Hematopoietic multipotent progenitor cell (in vitro differentiated cells): ENCODE measurements at regions not wholly inside any gene's neighbourhood (a gene's known extent, or its start where the extent isn't known, plus 50 kb on each side); places are given as distances from the start of the nearest gene placed in this dataset.

Experiments used
- DNase-seq, 3 donors: peaks; one replicate each; pipeline ENCODE4 v3.0.0-alpha.2; 2011 to 2015; ENCODE audit warnings: low read depth in 2 of 3, low spot score in 2 of 3

DNA sequence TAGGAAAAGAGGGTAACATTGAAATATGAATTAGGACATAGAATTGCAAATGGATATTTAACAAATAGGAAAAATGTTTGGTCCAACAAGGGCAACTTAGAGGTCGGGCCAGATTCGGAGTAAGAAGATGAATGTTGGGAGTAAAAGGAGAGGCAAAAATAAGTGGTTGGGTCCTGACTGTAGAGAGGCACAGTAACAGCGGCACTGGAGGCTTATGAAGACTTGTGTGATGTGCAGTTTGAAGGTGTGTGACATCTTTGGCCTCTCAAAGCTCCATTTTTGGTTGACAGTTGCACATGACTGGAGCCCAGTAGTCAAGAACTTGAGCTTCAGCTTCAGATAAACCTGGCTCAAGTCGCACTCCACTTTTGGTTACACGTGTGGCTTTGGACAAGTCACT is 109.9 kb upstream of the PAXBP1 start:
- DNase-seq = no peak

DNA sequence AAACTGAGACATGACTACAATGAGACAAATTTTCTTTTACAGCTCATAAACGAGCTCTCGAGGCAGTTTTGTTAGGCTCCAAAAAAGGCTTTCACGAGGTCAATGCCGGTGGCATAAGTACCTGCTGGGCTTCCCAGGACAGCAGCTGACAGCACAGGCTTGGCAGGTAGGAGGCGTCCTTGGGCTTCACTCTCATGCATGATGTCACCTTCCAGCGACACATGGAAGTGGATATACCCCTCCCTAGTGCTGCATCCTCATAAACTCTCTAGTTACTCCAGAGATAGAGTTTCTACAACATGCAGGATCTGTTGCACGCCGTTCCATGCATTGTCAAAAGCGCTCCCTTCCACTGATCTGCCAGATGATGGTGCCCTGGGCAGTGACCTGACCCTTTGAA is 112.5 kb upstream of the PAXBP1 start:
- no peak for DNase-seq

DNA sequence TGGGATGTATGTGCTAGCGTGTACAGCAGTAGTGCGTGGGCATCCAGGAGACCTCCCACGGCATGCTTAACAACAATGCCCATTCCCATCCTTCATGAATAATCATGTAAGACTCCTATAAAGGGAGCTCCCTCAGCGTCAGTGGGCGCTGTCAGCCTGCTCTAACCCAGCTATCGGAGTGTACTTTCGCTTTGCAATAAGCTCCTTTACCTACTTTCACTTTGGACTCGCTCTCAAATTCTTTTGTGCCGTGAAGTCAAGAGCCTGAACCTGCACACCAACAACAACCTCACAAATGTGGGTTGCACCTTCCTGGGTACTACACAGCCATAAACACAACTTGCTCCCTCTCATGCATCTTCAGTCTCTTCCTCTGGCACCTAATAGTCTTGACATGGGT is 114.8 kb upstream of the PAXBP1 start:
- DNase-seq = peak in 1 of 3 donors; percentile 5

DNA sequence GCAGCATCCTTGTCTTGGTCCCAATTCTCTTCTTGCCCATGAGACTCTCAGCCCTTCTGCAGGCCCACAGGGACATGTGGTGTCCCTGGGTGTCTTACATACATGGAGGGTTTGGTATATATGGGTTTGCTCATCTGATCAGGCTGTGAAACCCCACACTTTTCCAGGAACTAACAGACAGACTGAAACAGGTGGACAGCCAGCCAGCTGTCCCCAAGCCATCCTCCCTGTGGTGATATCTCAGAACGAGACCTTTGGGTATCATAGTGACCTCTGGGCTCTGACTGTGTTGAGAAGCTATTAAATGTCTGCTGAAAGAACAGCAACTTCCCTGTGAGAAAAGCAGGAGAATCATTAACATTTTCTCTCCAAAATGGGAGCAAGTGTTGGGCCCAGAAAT is 115.5 kb upstream of the PAXBP1 start:
- DNase-seq = no peak

DNA sequence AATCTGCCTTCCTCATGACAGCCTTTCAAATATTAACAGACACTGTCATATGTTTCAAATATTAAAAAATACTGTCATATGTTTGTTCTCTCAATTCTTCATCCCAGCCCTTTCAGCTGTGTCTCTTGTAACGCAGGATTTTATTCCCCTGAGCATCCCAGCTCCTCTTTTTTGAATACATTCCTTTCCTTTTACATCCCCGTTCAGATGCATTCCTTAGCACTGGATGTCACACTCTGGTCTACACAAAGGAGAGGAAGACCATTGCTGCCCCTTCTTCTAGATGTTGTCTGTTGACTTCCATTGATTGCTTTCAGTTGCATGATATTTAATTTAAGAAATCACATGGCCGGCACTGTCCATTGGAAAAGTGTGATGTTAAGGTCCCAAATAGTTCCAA is 117.4 kb upstream of the PAXBP1 start:
- DNase-seq = no peak

DNA sequence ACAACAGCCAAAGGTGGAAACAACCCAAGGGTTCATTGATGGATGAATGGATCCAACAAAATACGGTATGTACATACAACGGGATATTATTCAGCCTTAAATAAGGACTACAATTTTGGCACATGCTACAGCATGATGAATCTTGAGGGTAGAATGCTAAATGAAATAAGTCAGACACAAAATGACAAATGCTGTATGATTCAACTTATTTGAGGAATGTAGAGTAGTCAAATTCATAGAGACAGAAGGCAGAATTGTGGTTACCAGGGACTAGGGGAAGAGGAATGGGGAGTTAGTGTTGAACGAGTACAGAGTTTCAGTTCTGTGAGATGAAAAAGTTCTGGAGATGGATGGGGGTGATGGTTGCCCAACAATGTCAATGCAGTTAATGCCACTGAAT is 118.0 kb upstream of the PAXBP1 start:
- no peak for DNase-seq

DNA sequence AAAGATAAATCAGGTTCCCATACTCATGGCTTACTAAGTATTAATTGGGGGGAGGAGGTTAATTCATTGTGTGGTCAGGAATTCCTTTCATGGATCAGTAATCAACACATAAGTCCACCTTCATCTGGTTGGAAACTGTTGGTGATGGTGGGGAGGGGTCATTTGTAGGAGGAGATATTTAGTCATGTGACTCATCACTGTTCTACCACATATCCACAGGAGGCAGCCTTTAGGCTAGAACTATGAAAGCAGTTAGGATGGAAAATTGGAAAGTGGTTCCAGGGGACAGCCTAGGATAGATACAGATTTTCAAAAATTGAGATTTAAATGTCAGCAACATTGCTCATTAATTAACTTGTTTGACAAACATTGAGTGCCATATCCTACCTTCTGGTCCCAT is 122.8 kb upstream of the PAXBP1 start:
- DNase-seq = no peak

DNA sequence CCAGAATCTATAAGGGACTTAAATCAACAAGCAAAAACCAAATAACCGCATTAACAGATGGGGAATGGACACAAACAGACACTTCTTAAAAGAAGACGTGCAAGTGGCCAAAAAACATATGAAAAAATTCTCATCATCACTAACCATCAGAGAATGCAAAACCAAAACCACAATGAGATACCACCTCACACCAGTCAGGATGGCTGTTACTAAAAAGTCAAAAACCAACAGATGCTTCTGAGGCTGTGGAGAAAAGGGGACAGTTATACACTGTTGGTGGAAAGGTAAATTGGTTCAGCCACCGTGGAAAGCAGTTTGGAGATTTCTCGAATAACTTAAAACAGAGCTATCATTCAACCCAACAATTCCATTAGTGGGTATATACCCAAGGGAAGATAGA is 124.9 kb upstream of the OLIG2 start:
- DNase-seq = no peak

DNA sequence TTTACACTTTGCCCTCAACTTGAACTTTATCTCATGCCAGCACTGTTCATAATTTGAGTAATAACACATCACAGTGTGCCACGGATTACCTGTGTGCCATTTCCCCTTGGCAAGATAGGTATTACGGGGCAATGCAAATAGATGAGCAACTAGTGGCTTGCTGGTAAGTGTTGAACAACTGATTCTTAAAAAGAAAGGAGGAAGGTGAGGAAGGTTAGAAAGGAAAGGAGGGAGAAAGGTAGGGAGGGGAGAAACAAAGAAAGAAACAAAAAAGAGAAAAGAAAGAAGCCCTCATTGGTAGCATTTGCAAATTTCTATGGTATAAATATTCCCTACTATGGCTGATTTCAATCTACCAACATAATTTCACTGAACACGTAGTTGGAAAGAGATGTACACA is 118.2 kb upstream of the OLIG2 start:
- DNase-seq = no peak

DNA sequence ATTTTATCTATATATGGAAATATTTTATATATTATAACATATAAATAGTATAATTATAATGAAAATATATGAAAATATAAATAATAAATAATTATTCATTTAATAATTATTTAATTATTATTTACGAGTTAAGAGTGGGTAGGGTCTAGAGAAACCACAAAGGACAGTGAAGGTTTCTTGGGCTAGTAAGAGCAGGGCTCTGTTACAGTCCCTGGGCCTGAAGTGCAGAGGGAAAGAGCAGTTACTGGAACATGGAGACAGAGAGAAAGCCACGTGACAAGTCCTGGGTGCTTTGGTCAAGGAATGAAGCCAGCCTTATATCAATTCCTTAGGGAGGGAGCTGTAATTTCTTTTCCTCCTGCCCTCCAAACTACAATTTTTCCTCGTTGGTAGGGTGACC is 117.2 kb upstream of the OLIG2 start:
- DNase-seq = no peak

DNA sequence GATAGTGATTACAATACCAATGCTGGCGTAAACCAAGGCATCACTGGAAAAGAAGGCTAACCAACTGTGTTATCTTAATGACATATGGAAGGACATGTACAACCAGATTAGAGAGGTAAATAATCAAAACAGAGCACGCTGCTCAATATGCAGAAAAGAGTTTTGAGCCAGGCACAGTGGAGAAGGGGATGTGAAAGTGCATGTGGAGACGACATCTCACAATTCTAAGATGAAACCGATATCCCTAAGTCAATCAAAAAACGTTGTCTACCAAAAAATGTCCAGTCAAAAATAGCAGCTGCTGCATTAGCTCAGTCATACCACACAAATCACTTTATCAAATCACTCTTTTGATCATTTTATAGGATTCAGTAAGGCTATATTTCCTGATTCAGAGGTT is 116.3 kb upstream of the OLIG2 start:
- DNase-seq = no peak

DNA sequence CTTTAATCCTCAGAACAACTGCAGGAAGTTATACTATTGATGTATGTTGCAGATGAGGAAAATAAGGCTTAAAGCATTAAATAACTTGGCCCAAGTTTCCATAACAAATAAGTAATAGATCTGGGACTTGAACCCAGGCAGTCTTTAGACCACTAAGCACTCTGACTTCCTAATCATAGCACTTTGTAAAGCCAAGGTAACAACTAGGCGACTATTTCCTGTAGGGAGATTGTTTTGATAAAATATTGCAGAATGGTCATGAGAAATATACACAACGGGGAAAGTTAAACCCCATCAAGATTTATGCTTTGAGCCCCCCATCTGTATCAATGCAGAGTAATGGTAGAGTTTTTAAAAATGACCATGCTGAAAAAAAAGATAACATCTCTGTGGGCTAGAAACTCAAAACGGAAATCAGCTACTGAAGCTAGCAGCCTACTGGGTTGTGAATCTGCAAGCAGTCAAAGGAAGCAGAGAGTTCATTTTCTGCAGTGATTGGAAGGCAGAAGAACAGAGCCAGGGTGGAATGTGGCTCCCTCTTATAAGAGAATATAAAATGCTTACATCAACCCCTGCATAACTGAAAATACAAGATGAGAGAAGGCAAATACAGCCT is 111.2 kb upstream of the OLIG2 start:
- DNase-seq = peak in 2 of 3 donors; percentile 13 to 50

DNA sequence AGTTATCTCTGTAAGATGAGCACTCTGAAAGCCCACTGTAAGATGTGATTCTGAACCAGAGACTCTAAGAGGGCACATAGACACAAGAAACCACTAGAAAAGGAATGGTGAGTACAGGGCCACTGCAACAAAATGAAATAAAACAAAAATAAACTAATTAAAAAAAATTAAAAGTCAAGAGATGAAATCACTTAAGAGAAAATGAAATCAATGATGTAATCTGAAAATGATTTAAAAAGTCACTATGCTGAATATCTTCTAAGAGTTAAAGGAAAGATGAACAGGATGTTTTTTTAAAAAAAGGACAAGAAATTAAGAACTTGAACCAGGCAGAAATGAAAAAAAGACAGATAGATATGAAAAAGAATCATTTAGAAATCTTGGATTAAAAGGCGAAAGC is 110.6 kb upstream of the OLIG2 start:
- no peak for DNase-seq

DNA sequence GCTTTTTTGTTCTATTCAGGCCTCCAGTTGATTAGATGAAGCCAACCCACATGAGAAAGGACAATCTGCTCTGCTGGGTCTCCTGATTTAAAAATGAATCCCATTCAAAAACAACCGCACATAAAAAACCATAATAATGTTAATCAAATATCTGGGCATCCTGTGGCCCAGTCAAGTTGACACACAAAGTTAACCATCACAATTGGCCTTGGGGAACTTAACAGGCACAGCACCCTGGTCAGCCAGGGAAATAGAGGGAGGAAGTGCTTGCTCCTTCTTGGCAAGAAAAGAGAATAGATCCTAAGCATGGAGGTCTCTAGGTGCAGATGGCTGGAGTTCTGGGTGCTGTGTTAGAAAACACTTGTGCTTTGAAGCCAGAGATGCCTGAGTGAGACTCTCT is 109.6 kb upstream of the OLIG2 start:
- DNase-seq = no peak

DNA sequence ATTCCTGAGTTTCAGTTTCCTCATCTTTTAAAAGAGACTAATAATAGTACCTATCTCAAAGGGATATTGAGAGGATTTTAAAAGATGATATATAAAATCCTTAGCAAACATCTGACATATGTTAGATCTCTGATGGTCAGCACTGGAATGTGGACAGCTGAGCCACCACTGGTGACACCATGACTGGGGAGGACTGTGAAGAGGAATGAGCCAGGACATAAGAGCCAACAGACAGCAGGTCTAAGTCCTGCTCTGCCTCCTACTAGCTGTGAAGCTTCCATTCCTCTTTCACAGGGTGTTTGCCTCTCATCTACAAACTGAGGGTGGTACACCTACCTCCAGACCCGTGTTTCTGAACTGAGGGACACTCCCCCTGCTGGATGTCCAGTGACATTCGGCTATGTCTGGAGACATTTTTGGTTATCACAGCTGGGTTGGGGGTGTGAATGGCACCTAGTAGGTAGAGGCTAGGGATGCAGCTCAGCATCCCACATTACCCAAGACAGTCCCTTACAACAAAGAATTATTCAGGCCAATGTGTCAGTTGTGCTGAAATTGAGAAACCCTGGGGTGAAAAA is 109.1 kb upstream of the OLIG2 start:
- peak in 1 of 3 donors; percentile 13 for DNase-seq

DNA sequence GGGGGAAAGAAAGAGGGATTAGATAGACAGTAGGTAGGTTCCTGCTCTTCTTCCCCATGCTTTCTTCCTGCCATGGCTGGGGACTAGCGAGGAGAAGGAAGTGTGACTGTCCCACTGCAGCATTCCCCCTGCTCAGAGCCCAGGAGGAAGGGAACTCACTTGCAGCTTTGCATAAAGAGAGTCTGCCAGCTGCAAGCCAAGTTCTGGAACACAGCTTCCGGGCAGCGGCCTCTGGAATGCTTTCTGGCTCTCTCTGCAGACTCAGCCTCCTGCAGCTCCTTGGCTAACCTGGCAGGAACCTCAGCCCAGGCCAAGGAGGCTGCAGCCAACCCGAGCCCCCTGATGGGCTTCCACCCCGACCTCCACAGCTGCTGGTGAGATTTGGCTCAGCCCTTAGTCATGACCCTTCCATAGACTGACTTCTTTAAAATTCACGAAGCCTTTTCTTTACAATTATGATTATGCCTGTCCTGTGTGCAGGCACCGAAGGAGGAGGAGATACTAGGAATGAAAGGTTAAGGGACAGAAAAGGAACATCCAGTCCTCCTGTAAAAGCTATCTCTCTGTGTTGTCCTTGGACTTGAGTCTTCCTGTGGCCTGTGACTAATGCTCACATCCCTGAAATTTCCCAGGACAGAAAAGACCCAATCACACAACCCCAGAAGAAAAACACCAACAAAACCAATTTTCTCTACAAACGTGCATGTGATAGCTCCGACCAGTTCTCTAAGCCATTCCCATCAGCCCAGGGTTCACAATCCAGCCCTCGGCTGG is 108.2 kb upstream of the OLIG2 start:
- no peak for DNase-seq

DNA sequence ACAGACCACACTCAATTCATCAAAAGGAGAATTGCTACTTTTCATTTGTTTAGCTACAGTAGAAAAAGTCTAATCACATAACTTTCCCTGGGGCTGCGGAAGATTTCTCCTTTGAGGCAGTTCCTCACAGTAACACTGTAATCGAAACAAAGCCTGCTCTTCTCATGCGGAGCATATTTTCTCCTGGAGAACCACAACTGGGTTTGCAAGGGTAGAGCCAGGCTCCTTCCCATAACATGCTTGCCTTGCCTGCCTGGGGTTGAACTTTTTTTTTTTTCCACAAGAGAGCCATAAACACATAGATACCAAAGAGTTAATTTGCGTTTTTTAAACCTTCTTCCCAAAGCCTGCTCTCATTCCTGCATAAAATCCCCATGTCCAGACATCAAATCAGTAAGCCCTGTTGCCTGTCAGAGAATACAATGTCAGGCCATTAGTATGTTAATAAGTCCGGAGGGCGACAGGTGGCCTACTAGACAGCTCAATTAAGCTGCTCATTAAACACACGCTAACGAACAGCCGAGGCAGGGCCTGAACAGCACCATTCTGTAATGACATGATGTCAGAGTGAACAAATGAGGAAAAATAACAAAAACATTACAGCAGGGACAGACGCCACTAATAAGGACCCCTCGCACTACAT is 107.1 kb upstream of the OLIG2 start:
- no peak for DNase-seq

DNA sequence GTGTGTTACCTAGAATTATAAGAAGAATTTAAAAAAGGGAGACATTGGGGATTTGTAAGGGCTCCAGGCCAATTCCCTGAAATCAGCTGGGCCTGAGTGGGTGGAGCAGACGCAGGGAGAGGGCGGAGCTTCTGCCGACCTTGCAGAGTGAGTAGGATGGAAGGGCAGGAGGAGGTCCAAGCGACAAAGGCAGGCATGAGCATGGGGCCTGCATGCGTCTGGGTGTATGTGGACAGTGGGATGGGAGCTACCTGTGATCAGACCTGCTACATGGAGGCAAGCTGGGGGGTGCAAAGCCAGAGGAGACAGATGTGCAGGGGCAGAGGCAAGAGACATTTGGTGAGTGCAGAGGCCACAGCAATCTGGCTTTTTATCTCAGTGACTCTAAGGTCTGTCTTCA is 105.3 kb upstream of the OLIG2 start:
- no peak for DNase-seq

DNA sequence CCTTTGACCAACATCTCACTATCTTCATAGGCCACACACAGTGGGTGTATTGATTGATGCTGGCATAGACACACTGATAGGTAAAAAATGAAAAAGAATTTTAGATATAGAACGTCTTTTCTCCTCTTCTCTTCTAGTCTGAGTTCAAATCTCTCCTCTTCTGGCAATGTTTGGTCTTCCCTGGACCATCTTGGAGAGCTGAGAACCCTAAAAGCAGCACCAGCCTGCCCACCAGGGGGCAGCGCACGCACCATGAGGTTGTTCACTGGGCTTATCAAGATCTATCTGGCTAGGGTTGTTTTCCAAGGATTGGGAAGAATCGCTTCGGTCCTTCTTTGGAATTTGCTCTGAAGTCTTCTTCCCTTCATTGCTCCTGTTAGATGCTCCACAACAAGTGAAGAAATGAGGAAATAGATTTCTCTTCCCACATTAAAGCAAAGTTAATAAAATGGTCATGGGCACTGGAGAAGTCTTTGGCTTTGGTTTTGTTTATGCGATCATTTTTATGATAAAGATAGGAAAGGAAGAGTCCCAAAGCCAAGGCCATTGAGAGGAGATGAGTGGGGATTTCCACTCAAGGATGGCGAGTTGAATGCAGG is 104.0 kb upstream of the OLIG2 start:
- DNase-seq = peak in 2 of 3 donors; percentile 29 to 44

DNA sequence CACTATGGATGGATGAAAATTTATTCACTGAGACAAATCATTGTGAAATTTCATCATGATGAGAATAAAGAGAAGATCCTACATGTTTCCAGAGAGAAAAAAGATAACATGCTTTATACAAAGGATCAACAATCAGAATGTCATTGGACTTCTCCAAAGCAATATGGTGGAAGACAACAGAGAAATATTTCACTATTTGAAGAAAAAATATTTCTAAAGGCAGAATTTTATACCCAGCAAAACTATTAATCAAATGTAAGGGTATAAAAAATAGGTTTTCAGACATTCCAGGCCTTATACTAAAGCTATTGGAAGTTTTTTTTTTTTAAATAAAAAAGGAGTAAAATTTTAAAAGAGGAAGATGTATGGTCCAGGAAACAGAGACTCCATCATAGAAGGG is 100.6 kb upstream of the OLIG2 start:
- DNase-seq = no peak

DNA sequence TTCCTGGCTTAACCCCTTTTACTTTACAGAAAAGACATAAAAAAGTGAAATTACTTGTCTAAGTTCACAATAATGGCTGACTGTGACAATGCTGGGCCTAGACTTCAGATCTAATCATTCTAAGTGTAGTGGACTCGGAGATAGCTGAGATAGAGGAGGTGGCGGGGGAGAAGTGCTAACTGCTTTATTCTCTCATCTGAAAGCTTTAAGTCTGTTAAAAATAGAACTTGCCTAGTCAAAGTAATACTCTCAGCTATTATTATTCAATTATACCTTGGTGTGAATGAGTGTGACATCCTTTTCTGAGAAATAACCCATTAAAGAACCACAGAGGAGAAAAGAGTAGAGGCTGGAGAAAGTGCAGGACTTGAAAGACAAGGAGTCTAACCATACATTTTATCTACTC is 96.1 kb upstream of the OLIG2 start:
- no peak for DNase-seq
